ENCODE measurements at regions not wholly inside any gene's neighbourhood (a gene's known extent, or its start where the extent isn't known, plus 50 kb on each side); places are given as distances from the start of the nearest gene placed in this dataset.

- Histone ChIP-seq H3K9me3 (replicated peaks; ENCODE audit: control insufficient read depth, insufficient read depth, low read depth, low read length) (no peaks in the 10 kb centered on the region), H3K4me2 (ENCODE audit: insufficient read depth, low read length) (no peak overlapping the region), H2AFZ (ENCODE audit: low read depth, low read length) (no peak overlapping the region), H3K79me2 (ENCODE audit: control insufficient read depth, insufficient read depth, low read length) (no peaks in the 10 kb centered on the region), H3K36me3 (ENCODE audit: control insufficient read depth, insufficient read depth, low read length) (no peaks in the 10 kb centered on the region), H3K27me3 (ENCODE audit: control insufficient read depth in 2 of 2, insufficient read depth in 2 of 2, low read length in 2 of 2) (no peaks in the 10 kb centered on the region), H3K9ac (ENCODE audit: insufficient read depth in 1 of 2, low read depth in 2 of 2, low read length in 2 of 2) (no peak overlapping the region), H4K20me1 (replicated peaks; ENCODE audit: control insufficient read depth, insufficient read depth, low read length) (no peaks in the 10 kb centered on the region), H3K27ac (ENCODE audit: extremely low read depth, low read depth, low read length) (no peak overlapping the region), H3K9me1 (ENCODE audit: control insufficient read depth, insufficient read depth, low read length) (no peaks in the 10 kb centered on the region), H3K4me1 (replicated peaks in 1 of 2; ENCODE audit: control insufficient read depth in 2 of 2, insufficient read depth in 2 of 2, low read length in 2 of 2) (no peaks in the 10 kb centered on the region), H3K4me3 (no peak overlapping the region)
- no peak for FAIRE-seq
- DNase-seq (ENCODE audit: extremely low read depth in 1 of 4, low spot score in 3 of 4): no peak
- no peak for TF ChIP-seq CHD4 (IDR thresholded peaks at IDR 0.05; ENCODE audit: insufficient read depth, insufficient replicate concordance, low read depth, low read length, poor library complexity, severe bottlenecking)
- TF ChIP-seq GMEB1 (CRISPR knock-in tag; IDR thresholded peaks at IDR 0.05): no peak
- no peak for TF ChIP-seq COPS2 (conservative IDR thresholded peaks at IDR 0.05)
- TF ChIP-seq ZNF253 (CRISPR knock-in tag; conservative IDR thresholded peaks at IDR 0.05): no peak
- no peak for TF ChIP-seq SIRT6 (IDR thresholded peaks at IDR 0.05; ENCODE audit: low read depth, low read length)
- TF ChIP-seq ZNF431 (CRISPR knock-in tag; IDR thresholded peaks at IDR 0.05): no peak
- TF ChIP-seq CGGBP1 (CRISPR knock-in tag; IDR thresholded peaks at IDR 0.05): no peak
- no peak for TF ChIP-seq TFAP4 (CRISPR knock-in tag; IDR thresholded peaks at IDR 0.05; ENCODE audit: borderline replicate concordance)
- no peak for TF ChIP-seq ZFPM2 (CRISPR knock-in tag; IDR thresholded peaks at IDR 0.05)
- no peak for TF ChIP-seq TAF9B (IDR thresholded peaks at IDR 0.05; ENCODE audit: partially characterized antibody)
- no peak for TF ChIP-seq BMI1 (IDR thresholded peaks at IDR 0.05; ENCODE audit: low read length)
- no peak for TF ChIP-seq NFXL1 (CRISPR knock-in tag; IDR thresholded peaks at IDR 0.05)
- TF ChIP-seq FOS (IDR thresholded peaks at IDR 0.05; ENCODE audit: extremely low read depth, insufficient read length): no peak
- TF ChIP-seq MCM5 (IDR thresholded peaks at IDR 0.05; ENCODE audit: low read depth): no peak
- no peak for TF ChIP-seq SREBF1 (IDR thresholded peaks at IDR 0.05; ENCODE audit: borderline replicate concordance, low read depth, low read length)
- TF ChIP-seq HMBOX1 (IDR thresholded peaks at IDR 0.05): no peak
- no peak for TF ChIP-seq ATF1 (CRISPR knock-in tag; IDR thresholded peaks at IDR 0.05)
- TF ChIP-seq ATF1 (tag; IDR thresholded peaks at IDR 0.05): no peak
- no peak for TF ChIP-seq TAF7 (tag; IDR thresholded peaks at IDR 0.05)
- no peak for TF ChIP-seq NFE2L1 (tag; IDR thresholded peaks at IDR 0.05; ENCODE audit: borderline replicate concordance, low read depth)
- 0% methylated on average over 1 of the region's 2 CpGs for WGBS (ENCODE audit: insufficient coverage, low coverage, missing lambda C conversion rate)
- no peak for ATAC-seq
- in situ Hi-C loops (cut with MboI): no loop called here
- POLR2A ChIA-PET: no interaction called here
- no TSS peak for BruUV-seq (replicated peaks)
- CTCF ChIA-PET (ENCODE audit: low intra/inter-chr PET ratio): no interaction called here
- intact Hi-C loops (cut with micrococcal nuclease): no loop called here
Measured at GRCh38 chr3:95351158-95351557, 1288.3 kb downstream of the NSUN3 start.

Data from K562 (cell line).